ENCODE measurements at regions not wholly inside any gene's neighbourhood (a gene's known extent, or its start where the extent isn't known, plus 50 kb on each side); places are given as distances from the start of the nearest gene placed in this dataset.
"Not testable (repeated sequence)": the region's sequence is repeated elsewhere in the genome, so short reads cannot be mapped to it uniquely, and the experiment has no call there.

GRCh38 chr3:191922570-191922969 lies 461.6 kb downstream of the PYDC2 start:
- no peak for TF ChIP-seq CTCF (IDR thresholded peaks at IDR 0.05; ENCODE audit: insufficient read depth in 1 of 2, low read depth in 1 of 2, low read length in 1 of 2, severe bottlenecking in 1 of 2, unreplicated experiment in 1 of 2)
- no peaks in the 10 kb centered on the region for H3K4me1 ChIP-seq
- ChIA-PET POLR2A (no interaction called here), CTCF (no interaction called here)
- no peak for DNase-seq
- H3K4me3 ChIP-seq (ENCODE audit: low read depth, low read length): no peak overlapping the region
- intact Hi-C loops (cut with micrococcal nuclease; ENCODE audit: unreplicated experiment): no loop called here
- Mint-ChIP-seq H3K27ac (ENCODE audit: unreplicated experiment) (no peak overlapping the region), H3K4me3 (ENCODE audit: unreplicated experiment) (no peak overlapping the region), H3K27me3 (ENCODE audit: insufficient read depth, unreplicated experiment) (no peaks in the 10 kb centered on the region), H3K36me3 (ENCODE audit: insufficient read depth, unreplicated experiment) (no peaks in the 10 kb centered on the region), H3K4me1 (ENCODE audit: low read depth, unreplicated experiment) (no peaks in the 10 kb centered on the region), H3K9me3 (ENCODE audit: unreplicated experiment) (no peaks in the 10 kb centered on the region)
- H3K36me3 ChIP-seq (ENCODE audit: control insufficient read depth, insufficient read depth, low read length): no peaks in the 10 kb centered on the region
- BruUV-seq (replicated peaks): no TSS peak
- H3K9me3 ChIP-seq: no peaks in the 10 kb centered on the region
- H3K27me3 ChIP-seq (replicated peaks; ENCODE audit: control insufficient read depth, insufficient read depth, low read length): no peaks in the 10 kb centered on the region

- H3K27me3 Mint-ChIP-seq (ENCODE audit: insufficient read depth, unreplicated experiment); H3K4me1 ChIP-seq; H3K9me3 ChIP-seq; H3K27me3 ChIP-seq (replicated peaks; ENCODE audit: control insufficient read depth, insufficient read depth, low read length); H3K4me1 Mint-ChIP-seq (ENCODE audit: low read depth, unreplicated experiment); intact Hi-C loops (cut with micrococcal nuclease; ENCODE audit: unreplicated experiment); H3K4me3 Mint-ChIP-seq (ENCODE audit: unreplicated experiment); H3K4me3 ChIP-seq (ENCODE audit: low read depth, low read length); H3K36me3 ChIP-seq (ENCODE audit: control insufficient read depth, insufficient read depth, low read length); CTCF ChIA-PET; POLR2A ChIA-PET; H3K27ac Mint-ChIP-seq (ENCODE audit: unreplicated experiment); H3K36me3 Mint-ChIP-seq (ENCODE audit: insufficient read depth, unreplicated experiment); BruUV-seq (replicated peaks); H3K9me3 Mint-ChIP-seq (ENCODE audit: unreplicated experiment); DNase-seq: not testable (repeated sequence)
Observed at GRCh38 chr3:191927183-191927817, 466.3 kb downstream of the PYDC2 start.

GRCh38 chr3:191927998-191928397 lies 467.0 kb downstream of the PYDC2 start:
- H3K4me1 ChIP-seq; H3K9me3 ChIP-seq; BruUV-seq (replicated peaks); H3K4me3 Mint-ChIP-seq (ENCODE audit: unreplicated experiment); CTCF ChIA-PET; DNase-seq; H3K9me3 Mint-ChIP-seq (ENCODE audit: unreplicated experiment); POLR2A ChIA-PET; H3K27me3 ChIP-seq (replicated peaks; ENCODE audit: control insufficient read depth, insufficient read depth, low read length); H3K36me3 Mint-ChIP-seq (ENCODE audit: insufficient read depth, unreplicated experiment); H3K27ac Mint-ChIP-seq (ENCODE audit: unreplicated experiment); H3K4me1 Mint-ChIP-seq (ENCODE audit: low read depth, unreplicated experiment); intact Hi-C loops (cut with micrococcal nuclease; ENCODE audit: unreplicated experiment); H3K4me3 ChIP-seq (ENCODE audit: low read depth, low read length); H3K27me3 Mint-ChIP-seq (ENCODE audit: insufficient read depth, unreplicated experiment); H3K36me3 ChIP-seq (ENCODE audit: control insufficient read depth, insufficient read depth, low read length): not testable (repeated sequence)

- Mint-ChIP-seq H3K4me3 (ENCODE audit: unreplicated experiment) (no peak overlapping the region), H3K4me1 (ENCODE audit: low read depth, unreplicated experiment) (no peaks in the 10 kb centered on the region), H3K36me3 (ENCODE audit: insufficient read depth, unreplicated experiment) (no peaks in the 10 kb centered on the region), H3K27ac (ENCODE audit: unreplicated experiment) (no peak overlapping the region), H3K9me3 (ENCODE audit: unreplicated experiment) (no peaks in the 10 kb centered on the region), H3K27me3 (ENCODE audit: insufficient read depth, unreplicated experiment) (no peaks in the 10 kb centered on the region)
- no peak overlapping the region for H3K4me3 ChIP-seq (ENCODE audit: low read depth, low read length)
- intact Hi-C loops (cut with micrococcal nuclease; ENCODE audit: unreplicated experiment): no loop called here
- no peak for TF ChIP-seq CTCF (IDR thresholded peaks at IDR 0.05; ENCODE audit: insufficient read depth in 1 of 2, low read depth in 1 of 2, low read length in 1 of 2, severe bottlenecking in 1 of 2, unreplicated experiment in 1 of 2)
- no peaks in the 10 kb centered on the region for H3K9me3 ChIP-seq
- POLR2A ChIA-PET: no interaction called here
- CTCF ChIA-PET: no interaction called here
- H3K27me3 ChIP-seq (replicated peaks; ENCODE audit: control insufficient read depth, insufficient read depth, low read length): no peaks in the 10 kb centered on the region
- BruUV-seq (replicated peaks): no TSS peak
- H3K4me1 ChIP-seq: no peaks in the 10 kb centered on the region
- no peaks in the 10 kb centered on the region for H3K36me3 ChIP-seq (ENCODE audit: control insufficient read depth, insufficient read depth, low read length)
- DNase-seq: no peak
Observed at GRCh38 chr3:191944835-191945234, 483.9 kb downstream of the PYDC2 start.
